ENCODE measurements at regions not wholly inside any gene's neighbourhood (a gene's known extent, or its start where the extent isn't known, plus 50 kb on each side); places are given as distances from the start of the nearest gene placed in this dataset.

DNA sequence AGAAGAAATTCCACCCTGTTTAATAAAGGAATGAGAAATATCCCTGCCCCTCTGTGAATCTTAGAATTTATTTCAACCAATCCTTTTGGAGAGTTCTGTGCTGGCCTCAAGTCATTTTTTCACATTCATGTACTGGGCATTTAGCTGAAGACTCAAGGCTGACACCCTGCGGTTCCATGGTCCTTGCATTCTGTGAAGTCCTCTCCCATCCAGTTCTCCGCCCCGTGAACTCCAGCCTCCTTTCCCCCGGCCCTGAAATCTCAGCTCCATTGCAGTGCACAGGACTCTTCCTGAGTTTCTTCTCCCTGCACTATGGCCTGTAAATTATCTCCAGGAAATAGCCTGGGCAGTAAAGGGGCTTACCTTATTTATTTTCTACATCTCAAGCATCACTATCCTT lies 183.0 kb upstream of the KCND2 start:
- TF ChIP-seq, protein P1, sequence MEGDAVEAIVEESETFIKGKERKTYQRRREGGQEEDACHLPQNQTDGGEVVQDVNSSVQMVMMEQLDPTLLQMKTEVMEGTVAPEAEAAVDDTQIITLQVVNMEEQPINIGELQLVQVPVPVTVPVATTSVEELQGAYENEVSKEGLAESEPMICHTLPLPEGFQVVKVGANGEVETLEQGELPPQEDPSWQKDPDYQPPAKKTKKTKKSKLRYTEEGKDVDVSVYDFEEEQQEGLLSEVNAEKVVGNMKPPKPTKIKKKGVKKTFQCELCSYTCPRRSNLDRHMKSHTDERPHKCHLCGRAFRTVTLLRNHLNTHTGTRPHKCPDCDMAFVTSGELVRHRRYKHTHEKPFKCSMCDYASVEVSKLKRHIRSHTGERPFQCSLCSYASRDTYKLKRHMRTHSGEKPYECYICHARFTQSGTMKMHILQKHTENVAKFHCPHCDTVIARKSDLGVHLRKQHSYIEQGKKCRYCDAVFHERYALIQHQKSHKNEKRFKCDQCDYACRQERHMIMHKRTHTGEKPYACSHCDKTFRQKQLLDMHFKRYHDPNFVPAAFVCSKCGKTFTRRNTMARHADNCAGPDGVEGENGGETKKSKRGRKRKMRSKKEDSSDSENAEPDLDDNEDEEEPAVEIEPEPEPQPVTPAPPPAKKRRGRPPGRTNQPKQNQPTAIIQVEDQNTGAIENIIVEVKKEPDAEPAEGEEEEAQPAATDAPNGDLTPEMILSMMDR (IDR thresholded peaks at IDR 0.05; ENCODE audit: extremely low read depth, missing control alignments), result no peak
- no peak for DNase-seq (ENCODE audit: low spot score)

DNA sequence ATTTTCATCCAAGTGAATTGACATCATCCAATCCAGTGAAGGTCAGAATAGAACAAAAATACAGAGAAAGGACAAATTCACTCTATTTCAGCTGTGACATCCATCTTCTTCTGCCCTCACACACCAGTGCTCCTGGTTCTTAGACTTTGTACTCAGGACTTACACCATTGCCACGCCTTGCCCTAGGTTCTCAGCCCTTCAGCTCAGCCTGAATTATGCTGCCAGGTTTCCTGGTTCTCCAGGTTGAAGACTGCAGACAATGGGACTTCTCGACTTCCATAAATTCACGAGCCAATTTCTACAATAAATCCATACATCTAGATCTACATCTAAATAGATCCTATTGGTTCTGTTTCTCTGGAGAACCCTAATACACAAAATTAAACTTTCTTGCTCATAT lies 181.2 kb upstream of the KCND2 start:
- DNase-seq (ENCODE audit: low spot score), result no peak
- TF ChIP-seq, protein P1 (IDR thresholded peaks at IDR 0.05; ENCODE audit: extremely low read depth, missing control alignments), result no peak

DNA sequence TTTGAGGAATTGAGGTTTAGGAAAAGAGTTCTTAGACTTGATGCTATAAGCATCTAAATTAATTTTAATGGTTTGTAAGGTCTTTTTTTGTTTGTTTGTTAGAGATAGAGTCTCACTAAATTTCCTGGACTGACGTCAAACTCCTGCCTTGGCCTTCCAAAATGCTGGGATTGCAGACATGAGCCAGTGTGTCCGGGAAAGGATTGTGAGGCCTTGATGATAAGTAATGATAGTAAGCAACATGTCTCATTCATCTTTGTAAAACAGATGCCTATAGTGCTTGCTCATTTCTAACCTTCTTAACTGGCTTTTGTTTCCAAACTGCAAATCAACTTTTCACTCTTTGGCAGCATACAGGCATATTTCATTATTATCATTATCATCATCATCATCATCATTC lies 176.0 kb upstream of the KCND2 start:
- TF ChIP-seq, protein P1 (IDR thresholded peaks at IDR 0.05; ENCODE audit: extremely low read depth, missing control alignments), result no peak

DNA sequence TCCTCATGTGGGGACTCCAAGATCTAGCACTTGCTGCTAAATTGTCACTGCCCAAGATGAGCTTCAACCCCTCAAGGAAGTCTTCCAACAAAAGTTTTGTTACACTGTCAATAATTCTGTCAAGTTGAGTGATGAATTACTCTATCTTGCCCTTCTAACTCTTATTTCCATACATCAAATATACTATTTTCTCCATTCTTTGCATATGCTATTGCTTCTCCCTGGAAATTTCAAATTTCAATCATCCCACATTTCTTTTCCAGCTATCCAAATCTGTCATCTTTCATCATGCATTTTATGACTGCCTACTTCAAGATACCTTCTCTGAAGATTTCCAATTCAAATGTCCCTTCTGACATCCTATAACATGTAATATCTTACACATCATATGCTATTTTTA lies 175.2 kb upstream of the KCND2 start:
- TF ChIP-seq, protein P1 (IDR thresholded peaks at IDR 0.05; ENCODE audit: extremely low read depth, missing control alignments), result no peak
- no peak for DNase-seq (ENCODE audit: low spot score)

More for the DNA sequence above, 176.0 kb upstream of the KCND2 start:
- DNase-seq (ENCODE audit: low spot score), result no peak

DNA sequence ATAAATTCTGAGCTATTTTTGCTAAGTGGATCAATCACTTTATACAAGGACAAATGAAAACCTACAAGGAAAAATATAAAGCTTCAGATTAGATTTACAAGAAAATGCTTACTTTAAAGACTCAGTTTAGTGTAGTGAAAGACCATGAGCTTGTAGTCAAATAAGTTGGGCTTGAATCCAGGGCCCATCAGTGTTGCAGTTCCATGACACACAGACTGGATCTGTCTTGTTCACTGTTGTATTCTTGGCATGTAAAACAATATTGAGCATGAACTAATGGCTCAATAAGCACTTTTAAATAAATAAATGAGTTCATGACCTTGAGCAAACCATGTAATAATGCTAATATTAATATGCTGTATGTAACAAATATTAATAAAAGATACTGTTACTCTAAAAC lies 164.6 kb upstream of the KCND2 start:
- no peak for DNase-seq (ENCODE audit: low spot score)
- TF ChIP-seq, protein P1 (IDR thresholded peaks at IDR 0.05; ENCODE audit: extremely low read depth, missing control alignments), result no peak

DNA sequence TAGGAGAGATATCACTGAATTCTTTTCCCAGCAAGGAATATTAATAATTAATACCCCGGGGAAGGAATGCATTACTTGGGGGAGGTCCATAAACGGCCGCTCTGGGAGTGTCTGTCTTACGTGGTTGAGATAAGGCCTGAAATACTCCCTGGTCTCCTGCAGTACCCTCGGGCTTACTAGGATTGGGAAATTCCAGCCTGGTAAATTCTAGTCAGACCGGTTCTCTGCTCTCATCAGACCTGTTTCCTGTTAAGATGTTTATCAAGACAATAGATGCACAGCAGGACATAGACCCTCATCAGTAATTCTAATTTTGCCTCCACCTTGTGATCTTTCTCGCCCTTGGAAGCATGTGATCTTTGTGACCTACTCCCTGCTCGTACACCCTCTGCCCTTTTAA lies 162.8 kb upstream of the KCND2 start:
- no peak for DNase-seq (ENCODE audit: low spot score)
- TF ChIP-seq, protein P1 (IDR thresholded peaks at IDR 0.05; ENCODE audit: extremely low read depth, missing control alignments), result no peak

DNA sequence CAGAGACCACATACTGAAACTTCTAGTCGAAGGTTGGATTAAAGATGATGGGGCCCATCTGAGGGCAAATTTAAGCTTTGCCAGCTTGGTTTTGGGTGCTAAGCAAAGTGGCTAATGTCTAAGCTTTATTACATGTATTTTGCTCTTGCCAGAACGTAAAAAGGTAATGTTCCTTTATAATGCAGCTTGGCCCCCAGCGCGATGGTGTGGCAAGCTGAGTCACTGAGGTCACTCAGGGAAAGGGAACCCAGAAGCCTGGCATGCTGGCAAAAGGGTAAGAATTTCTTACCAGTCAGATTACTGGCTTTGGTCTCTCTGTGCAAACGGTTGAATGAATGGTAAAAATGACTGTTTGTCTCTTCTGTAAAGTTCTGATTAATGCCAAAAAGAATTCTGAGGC lies 158.3 kb upstream of the KCND2 start:
- TF ChIP-seq, protein P1 (IDR thresholded peaks at IDR 0.05; ENCODE audit: extremely low read depth, missing control alignments), result no peak
- DNase-seq (ENCODE audit: low spot score), result no peak
